ENCODE measurements at regions not wholly inside any gene's neighbourhood (a gene's known extent, or its start where the extent isn't known, plus 50 kb on each side); places are given as distances from the start of the nearest gene placed in this dataset.

DNA sequence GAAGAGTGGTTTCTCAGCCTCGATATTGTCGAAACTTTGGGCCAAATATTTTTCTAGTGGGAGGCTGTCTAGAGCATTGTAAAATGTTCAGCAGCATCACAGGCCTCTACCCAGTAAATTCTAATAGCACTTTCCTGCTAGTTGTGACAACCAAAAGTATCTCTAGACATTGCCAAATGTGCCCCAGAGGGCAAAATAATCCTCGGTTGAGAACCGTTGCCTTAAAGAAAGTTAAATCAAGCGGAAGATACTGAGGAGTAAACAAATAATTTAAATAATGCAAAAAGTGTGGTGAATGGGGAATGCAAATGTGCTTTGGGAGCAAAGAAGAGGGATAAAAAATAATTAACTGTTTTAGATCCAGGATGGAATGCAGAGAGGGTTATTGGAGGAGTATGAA lies 106.4 kb upstream of the ASCC3 start:
- TF ChIP-seq POLR2AphosphoS5 (IDR thresholded peaks at IDR 0.05; ENCODE audit: low read depth, low read length) (no peak), FLYWCH1 (CRISPR knock-in tag; IDR thresholded peaks at IDR 0.05) (no peak), CREB1 (IDR thresholded peaks at IDR 0.05) (no peak), CREB1 (CRISPR knock-in tag; IDR thresholded peaks at IDR 0.05) (no peak)
